Smooth muscle cell (in vitro differentiated cells): ENCODE measurements at regions not wholly inside any gene's neighbourhood (a gene's known extent, or its start where the extent isn't known, plus 50 kb on each side); places are given as distances from the start of the nearest gene placed in this dataset.

Experiments
- DNase-seq: peaks from one replicate; lab custom pipeline; 2025; ENCODE audit not compliant: unreplicated experiment; lab: John Stamatoyannopoulos, UW
- H2AFZ ChIP-seq: fragments of 200-600 bp; sonication (generic); 2 replicates; pipeline ENCODE4 v1.6.0; 2016; ENCODE audit warnings: antibody characterized with exemption, low read depth, mild to moderate bottlenecking
- H3F3A ChIP-seq: fragments of 200-600 bp; sonication (generic); 2 replicates; pipeline ENCODE4 v1.6.0; 2017; ENCODE audit warnings: antibody characterized with exemption, low read depth
- H3K27ac ChIP-seq: fragments of 200-600 bp; sonication (generic); 2 replicates; pipeline ENCODE4 v1.5.1; 2016; ENCODE audit warnings: low read depth, mild to moderate bottlenecking
- H3K27me3 ChIP-seq: fragments of 200-600 bp; sonication (generic); 2 replicates; pipeline ENCODE4 v1.6.1; 2016; ENCODE audit warnings: low read depth, mild to moderate bottlenecking
- H3K36me3 ChIP-seq: fragments of 200-600 bp; sonication (generic); 2 replicates; pipeline ENCODE4 v1.5.1; 2016; ENCODE audit warnings: low read depth
- H3K4me1 ChIP-seq: fragments of 200-600 bp; sonication (generic); 2 replicates; pipeline ENCODE4 v1.5.1; 2016; ENCODE audit warnings: low read depth
- H3K4me2 ChIP-seq: fragments of 200-600 bp; sonication (generic); 2 replicates; pipeline ENCODE4 v1.6.0; 2016; ENCODE audit warnings: mild to moderate bottlenecking
- H3K4me3 ChIP-seq: fragments of 200-600 bp; sonication (generic); 2 replicates; pipeline ENCODE4 v1.5.1; 2016; ENCODE audit warnings: mild to moderate bottlenecking
- H3K79me2 ChIP-seq: fragments of 200-600 bp; sonication (generic); 2 replicates; pipeline ENCODE4 v1.6.0; 2016; ENCODE audit warnings: low read depth, mild to moderate bottlenecking
- H3K9ac ChIP-seq: fragments of 200-600 bp; sonication (generic); 2 replicates; pipeline ENCODE4 v1.6.0; 2016; ENCODE audit warnings: low read depth
- H3K9me3 ChIP-seq: fragments of 200-600 bp; sonication (generic); replicated peaks from 2 replicates; pipeline ENCODE4 v1.5.1; 2016; ENCODE audit warnings: low read depth
- H4K20me1 ChIP-seq: fragments of 200-600 bp; sonication (generic); 2 replicates; pipeline ENCODE4 v1.6.0; 2016; ENCODE audit warnings: low read depth
- WGBS: methylation state at CpG from one replicate; pipeline ENCODE4 v1.1.7; 2016; ENCODE audit warnings: low lambda C conversion rate; 5-methylcytosine and 5-hydroxymethylcytosine counted together
- TF ChIP-seq, protein P1 (sequence below): fragments of 200-600 bp; sonication (generic); IDR thresholded peaks from 2 replicates; pipeline ENCODE4 v1.5.1; 2017; ENCODE audit warnings: borderline replicate concordance, mild to moderate bottlenecking, antibody characterized with exemption; ENCODE audit not compliant: insufficient read depth, poor library complexity, severe bottlenecking

- WGBS, result 69% methylated on average over 7 of the region's 7 CpGs
- no peaks in the 10 kb centered on the region for H4K20me1 ChIP-seq
Measured at GRCh38 chr11:131037873-131038272, 121.6 kb upstream of the SNX19 start.

GRCh38 chr11:131038597-131038996, 122.3 kb upstream of the SNX19 start:
- Histone ChIP-seq H3K79me2 (no peaks in the 10 kb centered on the region), H3K4me1 (no peaks in the 10 kb centered on the region), H3K9ac (no peak overlapping the region), H3K4me3 (no peak overlapping the region), H3K27me3 (no peaks in the 10 kb centered on the region), H4K20me1 (no peaks in the 10 kb centered on the region), H3K4me2 (no peak overlapping the region), H3K36me3 (no peaks in the 10 kb centered on the region), H3K27ac (no peak overlapping the region), H2AFZ (no peak overlapping the region), H3K9me3 (no peaks in the 10 kb centered on the region), H3F3A (peaks cover 5% of the 10 kb centered on the region)
- TF ChIP-seq, protein P1, sequence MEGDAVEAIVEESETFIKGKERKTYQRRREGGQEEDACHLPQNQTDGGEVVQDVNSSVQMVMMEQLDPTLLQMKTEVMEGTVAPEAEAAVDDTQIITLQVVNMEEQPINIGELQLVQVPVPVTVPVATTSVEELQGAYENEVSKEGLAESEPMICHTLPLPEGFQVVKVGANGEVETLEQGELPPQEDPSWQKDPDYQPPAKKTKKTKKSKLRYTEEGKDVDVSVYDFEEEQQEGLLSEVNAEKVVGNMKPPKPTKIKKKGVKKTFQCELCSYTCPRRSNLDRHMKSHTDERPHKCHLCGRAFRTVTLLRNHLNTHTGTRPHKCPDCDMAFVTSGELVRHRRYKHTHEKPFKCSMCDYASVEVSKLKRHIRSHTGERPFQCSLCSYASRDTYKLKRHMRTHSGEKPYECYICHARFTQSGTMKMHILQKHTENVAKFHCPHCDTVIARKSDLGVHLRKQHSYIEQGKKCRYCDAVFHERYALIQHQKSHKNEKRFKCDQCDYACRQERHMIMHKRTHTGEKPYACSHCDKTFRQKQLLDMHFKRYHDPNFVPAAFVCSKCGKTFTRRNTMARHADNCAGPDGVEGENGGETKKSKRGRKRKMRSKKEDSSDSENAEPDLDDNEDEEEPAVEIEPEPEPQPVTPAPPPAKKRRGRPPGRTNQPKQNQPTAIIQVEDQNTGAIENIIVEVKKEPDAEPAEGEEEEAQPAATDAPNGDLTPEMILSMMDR, result peak; percentile 27
- no peak for DNase-seq
- WGBS, result 35% methylated on average over 5 of the region's 5 CpGs

More at GRCh38 chr11:131037873-131038272, 121.6 kb upstream of the SNX19 start:
- H3K4me1 ChIP-seq, result no peaks in the 10 kb centered on the region
- no peaks in the 10 kb centered on the region for H3K27me3 ChIP-seq
- H3K36me3 ChIP-seq, result no peaks in the 10 kb centered on the region
- H2AFZ ChIP-seq, result no peak overlapping the region
- no peak for DNase-seq
- H3K9ac ChIP-seq, result no peak overlapping the region
- H3K79me2 ChIP-seq, result no peaks in the 10 kb centered on the region
- no peak overlapping the region for H3K4me2 ChIP-seq
- no peak overlapping the region for H3K4me3 ChIP-seq
- H3F3A ChIP-seq, result peaks cover 8% of the 10 kb centered on the region
- H3K9me3 ChIP-seq, result no peaks in the 10 kb centered on the region
- no peak overlapping the region for H3K27ac ChIP-seq
- TF ChIP-seq, protein P1, result no peak

GRCh38 chr11:131041331-131042040, 125.2 kb upstream of the SNX19 start:
- Histone ChIP-seq H3K27ac (peak overlapping the region; percentile 69), H3K27me3 (peaks cover 4% of the 10 kb centered on the region), H2AFZ (no peak overlapping the region), H3K36me3 (no peaks in the 10 kb centered on the region), H3K9ac (no peak overlapping the region), H3K79me2 (no peaks in the 10 kb centered on the region), H3K4me3 (no peak overlapping the region), H3K4me2 (no peak overlapping the region), H4K20me1 (no peaks in the 10 kb centered on the region), H3K9me3 (no peaks in the 10 kb centered on the region), H3F3A (no peaks in the 10 kb centered on the region), H3K4me1 (no peaks in the 10 kb centered on the region)
- WGBS, result 71% methylated on average over 5 of the region's 5 CpGs
- TF ChIP-seq, protein P1, result no peak
- DNase-seq, result no peak

GRCh38 chr11:131042041-131042390, 125.7 kb upstream of the SNX19 start:
- no peaks in the 10 kb centered on the region for H3F3A ChIP-seq
- 38% methylated on average over 1 of the region's 1 CpG for WGBS
- H3K4me2 ChIP-seq, result no peak overlapping the region
- no peaks in the 10 kb centered on the region for H3K9me3 ChIP-seq
- peak overlapping the region; percentile 69 for H3K27ac ChIP-seq
- TF ChIP-seq, protein P1, result no peak
- no peaks in the 10 kb centered on the region for H4K20me1 ChIP-seq
- no peak overlapping the region for H3K9ac ChIP-seq
- no peak for DNase-seq
- H3K4me1 ChIP-seq, result no peaks in the 10 kb centered on the region
- no peaks in the 10 kb centered on the region for H3K79me2 ChIP-seq
- no peak overlapping the region for H3K4me3 ChIP-seq
- no peak overlapping the region for H2AFZ ChIP-seq
- no peaks in the 10 kb centered on the region for H3K36me3 ChIP-seq
- H3K27me3 ChIP-seq, result peaks cover 6% of the 10 kb centered on the region
